IPS-15b (cell line): ENCODE measurements at regions not wholly inside any gene's neighbourhood (a gene's known extent, or its start where the extent isn't known, plus 50 kb on each side); places are given as distances from the start of the nearest gene placed in this dataset.
"Not testable (repeated sequence)": the region's sequence is repeated elsewhere in the genome, so short reads cannot be mapped to it uniquely, and the experiment has no call there.

Experiments
- H3K27me3 ChIP-seq: one replicate; pipeline ENCODE4 v1.6.1; 2013; ENCODE audit warnings: low read length; ENCODE audit not compliant: control insufficient read depth, insufficient read depth
- H3K36me3 ChIP-seq: one replicate; pipeline ENCODE4 v1.6.1; 2013; ENCODE audit warnings: low read length; ENCODE audit not compliant: control insufficient read depth, insufficient read depth
- H3K4me1 ChIP-seq: one replicate; pipeline ENCODE4 v1.6.1; 2013; ENCODE audit warnings: mild to moderate bottlenecking, low read length; ENCODE audit not compliant: control insufficient read depth, insufficient read depth
- H3K4me3 ChIP-seq: one replicate; pipeline ENCODE4 v1.5.1; 2013; ENCODE audit warnings: low read depth, low read length
- H3K9ac ChIP-seq: one replicate; pipeline ENCODE4 v1.6.1; 2013; ENCODE audit warnings: low read depth, mild to moderate bottlenecking, low read length
- H3K9me3 ChIP-seq: one replicate; pipeline ENCODE4 v1.6.1; 2013; ENCODE audit warnings: mild to moderate bottlenecking, low read length; ENCODE audit not compliant: control insufficient read depth, insufficient read depth

DNA sequence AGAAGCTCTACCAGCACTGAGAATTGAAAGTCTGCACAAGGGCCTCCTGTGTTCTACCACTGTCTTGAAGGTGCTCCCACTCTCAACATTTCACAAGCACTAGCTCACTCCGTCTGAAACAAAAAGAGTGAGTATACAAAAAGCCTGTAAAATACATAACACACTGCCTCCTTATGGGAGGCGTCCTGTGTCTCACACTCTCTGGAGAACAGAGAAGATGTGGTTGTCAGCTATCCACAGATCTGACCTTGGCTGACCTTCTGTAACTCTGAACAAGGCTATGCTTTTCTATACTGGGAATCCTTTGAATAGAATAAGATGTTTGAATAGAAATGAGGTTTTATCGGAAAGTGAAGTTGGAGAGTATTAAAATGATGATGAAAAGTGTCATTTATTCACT, 171.3 kb upstream of the TMEM45B start:
- Histone ChIP-seq H3K36me3 (no peaks in the 10 kb centered on the region), H3K4me1 (no peaks in the 10 kb centered on the region), H3K9me3 (no peaks in the 10 kb centered on the region), H3K4me3 (no peak overlapping the region), H3K27me3 (no peaks in the 10 kb centered on the region), H3K9ac (no peak overlapping the region)

DNA sequence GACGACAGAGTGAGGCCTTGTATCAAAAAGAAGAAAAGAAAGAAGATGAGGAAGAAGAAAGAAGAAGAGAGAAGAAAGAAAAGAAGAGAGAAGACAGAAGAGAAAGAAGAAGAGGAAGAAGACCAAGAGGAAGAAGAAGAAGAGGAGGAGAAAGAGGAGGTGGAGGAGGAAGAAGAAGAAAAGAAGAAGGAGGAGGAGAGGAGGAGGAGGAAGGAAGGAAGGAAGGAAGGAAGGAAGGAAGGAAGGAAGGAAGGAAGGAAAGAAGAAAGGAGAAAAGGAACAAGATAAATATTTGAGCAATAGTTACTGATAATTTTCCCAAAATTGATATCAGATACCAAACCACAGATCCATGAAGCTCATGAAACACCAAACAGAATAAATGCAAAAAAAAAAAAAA, 169.7 kb upstream of the TMEM45B start:
- Histone ChIP-seq H3K27me3 (no peaks in the 10 kb centered on the region), H3K36me3 (no peaks in the 10 kb centered on the region), H3K4me3 (no peak overlapping the region), H3K9me3 (no peaks in the 10 kb centered on the region), H3K9ac (no peak overlapping the region), H3K4me1 (no peaks in the 10 kb centered on the region)

DNA sequence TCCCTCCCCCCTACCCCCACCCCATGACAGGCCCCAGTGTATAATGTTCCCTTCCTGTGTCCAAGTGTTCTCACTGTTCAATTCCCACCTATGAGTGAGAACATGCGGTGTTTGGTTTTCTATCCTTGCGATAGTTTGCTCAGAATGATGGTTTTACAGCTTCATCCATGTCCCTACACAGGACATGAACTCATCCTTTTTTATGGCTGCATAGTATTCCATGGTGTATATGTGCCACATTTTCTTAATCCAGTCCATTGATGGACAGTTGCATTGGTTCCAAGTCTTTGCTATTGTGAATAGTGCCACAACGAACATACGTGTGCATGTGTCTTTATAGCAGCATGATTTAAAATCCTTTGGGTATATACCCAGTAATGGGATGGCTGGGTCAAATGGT, 165.6 kb upstream of the TMEM45B start:
- not testable (repeated sequence) for H3K9me3 ChIP-seq, H3K27me3 ChIP-seq, H3K36me3 ChIP-seq, H3K4me1 ChIP-seq, H3K9ac ChIP-seq, H3K4me3 ChIP-seq

DNA sequence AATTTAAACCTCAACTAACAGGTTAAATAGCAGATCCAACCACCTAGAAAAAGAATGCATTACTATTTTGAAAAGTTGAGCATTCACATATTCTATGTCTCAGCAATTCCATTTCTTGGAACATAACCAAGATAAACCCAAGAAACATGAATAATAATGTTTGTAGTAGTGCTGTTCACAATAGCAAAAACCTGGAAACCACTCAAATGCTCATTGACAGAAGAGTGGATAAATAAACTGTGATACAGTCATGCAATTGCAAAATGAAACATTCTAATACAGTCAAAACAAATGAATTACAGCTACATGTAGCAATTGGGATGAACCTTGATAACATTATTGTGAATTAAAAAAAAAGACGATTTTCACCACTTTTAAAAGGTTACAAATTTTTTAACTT, 162.8 kb upstream of the TMEM45B start:
- no peak overlapping the region for H3K4me3 ChIP-seq

DNA sequence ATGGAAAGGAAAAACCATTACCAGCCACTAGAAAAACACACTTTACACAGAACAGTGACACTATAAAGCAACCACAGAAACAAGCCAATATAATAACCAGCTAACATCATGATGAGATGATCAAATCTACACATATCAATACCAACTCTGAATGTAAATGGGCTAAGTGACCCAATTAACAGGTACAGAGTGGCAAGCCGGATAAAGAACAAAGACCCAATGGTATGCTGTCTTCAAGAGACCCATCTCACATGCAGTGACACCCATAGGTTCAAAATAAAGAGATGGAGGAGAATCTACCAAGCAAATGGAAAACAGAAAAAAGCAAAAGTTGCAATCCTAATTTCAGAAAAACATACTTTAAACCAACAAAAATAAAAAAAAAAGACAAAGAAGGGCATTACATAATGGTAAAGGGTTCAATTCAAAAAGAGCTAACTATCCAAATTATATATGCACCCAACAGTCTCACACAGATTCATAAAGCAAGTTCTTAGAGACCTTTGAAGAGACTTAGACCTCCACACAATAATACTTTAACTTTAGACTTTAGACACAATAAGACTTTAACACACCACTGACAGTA, 160.3 kb upstream of the TMEM45B start:
- no peaks in the 10 kb centered on the region for H3K27me3 ChIP-seq
- H3K4me3 ChIP-seq: no peak overlapping the region
- no peaks in the 10 kb centered on the region for H3K9me3 ChIP-seq
- H3K4me1 ChIP-seq: no peaks in the 10 kb centered on the region
- no peak overlapping the region for H3K9ac ChIP-seq
- no peaks in the 10 kb centered on the region for H3K36me3 ChIP-seq

More for the DNA sequence above, 162.8 kb upstream of the TMEM45B start:
- no peaks in the 10 kb centered on the region for H3K9me3 ChIP-seq
- no peak overlapping the region for H3K9ac ChIP-seq
- H3K36me3 ChIP-seq: no peaks in the 10 kb centered on the region
- no peaks in the 10 kb centered on the region for H3K4me1 ChIP-seq
- no peaks in the 10 kb centered on the region for H3K27me3 ChIP-seq

DNA sequence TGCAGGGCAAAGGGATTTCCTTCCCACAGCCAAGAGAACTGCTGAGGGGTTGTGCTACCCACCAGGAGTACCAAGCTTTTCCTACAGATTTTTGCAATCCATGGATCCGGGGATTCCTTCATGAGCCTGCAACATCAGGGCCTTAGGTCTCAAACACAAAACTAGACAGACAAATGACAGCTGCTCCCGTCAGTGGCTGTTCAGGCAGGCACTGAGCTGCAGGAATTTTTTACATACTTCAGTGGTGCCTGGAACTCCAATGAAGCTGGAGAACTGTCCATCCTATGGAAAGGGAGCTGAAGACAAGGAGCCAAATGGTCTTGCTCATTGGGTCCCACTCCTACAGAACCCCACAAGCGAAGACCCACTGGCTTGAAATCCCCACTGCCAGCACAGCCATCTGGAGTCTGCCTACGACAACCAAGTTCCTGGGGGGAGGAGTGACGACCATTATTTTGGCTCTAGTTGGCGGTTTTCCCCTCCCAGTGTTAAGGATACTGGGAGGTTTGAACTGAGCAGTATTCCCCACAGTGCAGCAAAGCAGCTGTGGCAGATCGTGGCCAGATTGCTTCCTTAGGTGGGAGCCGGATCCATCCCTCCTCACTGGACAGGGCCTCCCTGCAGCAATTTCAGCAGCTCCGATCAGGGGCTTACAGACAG, 157.7 kb upstream of the TMEM45B start:
- no peaks in the 10 kb centered on the region for H3K27me3 ChIP-seq
- H3K36me3 ChIP-seq: no peaks in the 10 kb centered on the region
- no peak overlapping the region for H3K4me3 ChIP-seq
- no peak overlapping the region for H3K9ac ChIP-seq
- H3K9me3 ChIP-seq: no peaks in the 10 kb centered on the region
- no peaks in the 10 kb centered on the region for H3K4me1 ChIP-seq

DNA sequence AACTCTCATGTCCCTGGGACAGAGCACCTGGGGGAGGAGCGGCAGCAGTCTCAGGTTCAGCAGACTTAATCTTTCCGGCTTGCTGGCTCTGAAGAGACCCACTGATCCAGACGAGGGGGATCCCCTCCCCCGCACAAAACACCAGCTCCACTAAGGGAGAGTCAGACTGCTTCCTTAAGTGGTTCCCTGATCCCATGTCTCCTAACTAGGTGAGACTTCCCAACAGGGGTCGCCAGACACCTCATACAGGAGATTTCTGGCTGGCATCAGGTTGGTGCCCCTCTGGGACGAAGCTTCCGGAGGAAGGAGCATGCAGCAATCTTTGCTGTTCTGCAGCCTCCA, 157.2 kb upstream of the TMEM45B start:
- H3K27me3 ChIP-seq: no peaks in the 10 kb centered on the region
- no peaks in the 10 kb centered on the region for H3K36me3 ChIP-seq
- H3K9ac ChIP-seq: no peak overlapping the region
- H3K9me3 ChIP-seq: no peaks in the 10 kb centered on the region
- H3K4me1 ChIP-seq: no peaks in the 10 kb centered on the region
- H3K4me3 ChIP-seq: no peak overlapping the region

DNA sequence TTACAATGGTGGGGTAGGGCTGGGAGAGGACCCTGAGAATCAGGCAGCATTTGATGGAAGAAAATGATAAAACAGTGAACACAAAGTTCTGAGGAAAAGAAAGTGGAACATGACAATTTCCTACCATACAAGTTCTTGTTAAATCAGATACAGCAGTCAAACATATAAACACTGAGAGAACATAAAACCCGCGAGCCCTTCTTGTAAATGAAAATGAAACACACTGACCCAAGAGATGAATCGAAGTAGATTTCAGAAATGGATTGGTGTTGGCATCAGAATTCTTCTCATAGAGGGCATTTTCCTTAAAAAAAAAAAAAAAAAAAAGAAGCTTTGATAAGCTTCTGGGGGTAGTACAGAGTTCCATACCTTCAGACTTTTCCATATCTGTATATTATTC, 134.7 kb upstream of the TMEM45B start:
- H3K9ac ChIP-seq: no peak overlapping the region
- no peaks in the 10 kb centered on the region for H3K4me1 ChIP-seq
- no peaks in the 10 kb centered on the region for H3K36me3 ChIP-seq
- H3K4me3 ChIP-seq: no peak overlapping the region
- H3K27me3 ChIP-seq: no peaks in the 10 kb centered on the region
- no peaks in the 10 kb centered on the region for H3K9me3 ChIP-seq

DNA sequence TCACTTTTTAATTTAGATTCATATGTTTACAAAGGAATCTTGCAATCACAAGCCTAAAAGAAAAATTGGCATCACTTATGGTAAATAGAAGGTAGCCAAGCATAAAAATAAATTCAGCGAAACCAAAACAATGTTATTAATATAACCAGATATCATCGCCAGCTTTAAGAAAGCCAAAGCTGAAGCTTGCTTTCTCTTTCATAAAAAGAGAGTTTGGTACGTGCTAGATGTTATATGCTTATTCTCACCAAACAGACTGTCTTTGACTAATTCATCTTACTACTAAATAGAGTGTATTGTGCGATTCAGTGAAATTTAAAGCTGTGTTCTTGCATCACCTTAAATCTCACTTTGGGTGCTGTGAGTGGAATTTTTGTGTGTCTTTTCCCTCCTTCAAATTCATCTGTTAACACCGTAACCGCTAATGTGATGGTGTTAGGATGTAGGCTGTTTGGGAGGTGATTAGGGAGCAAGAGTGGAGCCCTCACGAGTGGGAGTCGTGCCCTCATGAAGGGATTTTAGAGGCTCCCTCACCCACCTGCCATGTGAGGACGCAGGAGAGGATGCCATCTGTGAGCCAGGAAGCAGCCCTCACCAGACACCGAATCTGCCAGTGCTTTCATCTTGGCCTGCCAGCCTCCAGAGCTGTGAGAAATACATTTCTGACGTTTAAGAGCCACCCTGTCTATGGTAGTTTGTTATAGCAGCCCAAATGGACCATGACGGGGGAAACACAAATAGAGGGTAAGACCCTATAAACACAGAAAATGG, 134.1 kb upstream of the TMEM45B start:
- H3K36me3 ChIP-seq: no peaks in the 10 kb centered on the region
- H3K27me3 ChIP-seq: no peaks in the 10 kb centered on the region
- no peak overlapping the region for H3K4me3 ChIP-seq
- no peaks in the 10 kb centered on the region for H3K9me3 ChIP-seq
- H3K9ac ChIP-seq: no peak overlapping the region
- no peaks in the 10 kb centered on the region for H3K4me1 ChIP-seq

DNA sequence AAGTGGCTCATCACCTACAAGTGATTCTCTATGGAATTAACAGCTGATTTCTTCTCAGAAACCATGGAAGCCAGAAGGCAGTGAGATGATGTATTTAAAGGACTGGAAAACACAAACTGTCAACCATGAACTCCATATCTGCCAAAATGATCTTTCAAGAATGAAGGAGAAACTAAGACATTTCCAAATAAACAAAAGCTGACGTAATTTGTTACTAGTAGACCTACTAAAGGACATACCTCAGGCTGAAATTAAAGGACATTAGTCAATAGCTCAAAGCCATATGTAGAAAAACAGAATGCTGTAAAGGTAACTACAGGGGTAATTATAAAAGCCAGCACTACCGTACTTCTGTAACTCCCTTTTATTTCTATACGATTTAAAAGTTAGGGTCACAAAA, 129.4 kb upstream of the TMEM45B start:
- Histone ChIP-seq H3K4me1 (no peaks in the 10 kb centered on the region), H3K36me3 (no peaks in the 10 kb centered on the region), H3K4me3 (no peak overlapping the region), H3K27me3 (no peaks in the 10 kb centered on the region), H3K9ac (no peak overlapping the region), H3K9me3 (no peaks in the 10 kb centered on the region)

DNA sequence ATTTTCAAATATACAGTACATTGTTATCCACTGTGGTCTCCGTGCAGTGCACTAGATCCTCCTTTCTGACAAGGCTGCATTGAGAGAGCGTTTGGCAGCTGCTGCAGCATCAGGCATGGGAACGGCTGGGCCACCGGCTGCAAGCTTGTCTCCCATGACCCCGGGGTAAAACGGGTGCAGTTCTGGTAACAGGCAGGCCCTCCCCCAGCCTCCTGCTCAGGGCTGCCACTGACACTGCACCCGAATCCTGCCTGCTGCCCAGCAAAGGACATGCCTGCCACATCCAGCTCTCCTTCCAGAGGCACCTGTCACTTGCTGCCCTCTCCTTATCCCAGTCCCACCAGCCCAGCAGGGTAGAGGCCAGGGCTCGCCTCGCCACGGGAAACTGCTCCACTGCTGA, 124.5 kb upstream of the TMEM45B start:
- Histone ChIP-seq H3K27me3 (peaks cover 8% of the 10 kb centered on the region), H3K9ac (no peak overlapping the region), H3K4me1 (no peaks in the 10 kb centered on the region), H3K4me3 (no peak overlapping the region), H3K36me3 (no peaks in the 10 kb centered on the region), H3K9me3 (no peaks in the 10 kb centered on the region)

DNA sequence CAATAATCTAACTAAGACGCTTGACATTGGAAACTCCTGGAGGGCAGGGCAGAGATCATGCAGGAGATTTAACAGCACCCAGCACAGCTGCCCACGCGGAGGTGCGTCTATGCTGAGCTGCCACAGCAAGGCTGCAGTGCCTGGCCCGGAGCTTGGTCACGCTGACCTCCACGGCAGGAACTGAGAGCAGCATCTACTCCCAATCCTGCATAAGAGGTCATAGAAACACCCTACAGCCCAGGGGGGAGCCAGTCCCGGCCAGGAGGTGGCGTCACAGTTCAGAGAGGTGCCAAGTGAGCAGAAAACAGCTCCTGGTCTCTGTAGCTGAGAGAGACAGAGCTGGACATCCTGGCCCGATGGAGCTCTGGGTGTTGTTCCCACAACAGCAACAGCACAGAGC, 121.1 kb upstream of the TMEM45B start:
- H3K4me3 ChIP-seq: no peak overlapping the region
- H3K9ac ChIP-seq: no peak overlapping the region
- H3K36me3 ChIP-seq: no peaks in the 10 kb centered on the region
- no peaks in the 10 kb centered on the region for H3K4me1 ChIP-seq
- peaks cover 11% of the 10 kb centered on the region for H3K27me3 ChIP-seq
- H3K9me3 ChIP-seq: no peaks in the 10 kb centered on the region
